ENCODE measurements at regions not wholly inside any gene's neighbourhood (a gene's known extent, or its start where the extent isn't known, plus 50 kb on each side); places are given as distances from the start of the nearest gene placed in this dataset.

- no peak for DNase-seq
- H3K9me3 Mint-ChIP-seq = peaks cover 0 to 3% (median 0%) of the 10 kb centered on the region in 7 donors
- no peak overlapping the region for H3K27ac Mint-ChIP-seq
Measured at GRCh38 chr12:63394983-63395382, 244.0 kb upstream of the AVPR1A start.

DNA sequence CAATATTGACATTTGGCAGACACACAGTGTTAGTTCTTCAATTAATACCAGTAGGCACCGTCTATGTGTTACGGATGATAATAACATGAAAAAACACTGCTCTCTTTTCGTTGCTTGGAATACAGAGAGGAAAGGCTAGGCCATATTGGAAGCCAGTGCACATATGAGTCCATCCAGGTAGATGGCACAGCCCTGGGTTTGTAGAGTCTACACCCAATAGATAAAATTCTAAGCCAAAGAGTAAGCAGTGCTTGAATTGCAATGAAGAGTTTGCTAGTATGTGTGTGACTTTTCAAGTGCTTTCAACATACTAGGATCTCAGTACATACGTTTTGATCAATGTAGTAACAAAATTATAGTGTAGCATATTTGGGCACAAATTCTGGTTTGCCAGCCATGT lies 243.3 kb upstream of the AVPR1A start:
- no peaks in the 10 kb centered on the region for H3K36me3 Mint-ChIP-seq
- no peaks in the 10 kb centered on the region for H3K9me3 ChIP-seq (ENCODE audit: control insufficient read depth in 2 of 2, low read length in 2 of 2)
- H3K4me3 Mint-ChIP-seq = no peak overlapping the region
- no peaks in the 10 kb centered on the region for H3K4me1 ChIP-seq (ENCODE audit: control insufficient read depth, insufficient read depth, low read length, poor library complexity, severe bottlenecking)
- no peaks in the 10 kb centered on the region for H3K36me3 ChIP-seq (ENCODE audit: control insufficient read depth, insufficient read depth, low read length)
- no peaks in the 10 kb centered on the region for H3K4me1 Mint-ChIP-seq
- no peak overlapping the region for H3K27ac Mint-ChIP-seq
- H3K27me3 ChIP-seq (ENCODE audit: control insufficient read depth, insufficient read depth, low read length) = no peaks in the 10 kb centered on the region
- no peak overlapping the region for H3K4me3 ChIP-seq (ENCODE audit: low read depth, low read length)
- peaks cover 0 to 3% (median 0%) of the 10 kb centered on the region in 7 donors for H3K9me3 Mint-ChIP-seq
- no peaks in the 10 kb centered on the region for H3K27me3 Mint-ChIP-seq
- H3K27ac ChIP-seq (ENCODE audit: insufficient read depth, low read length, poor library complexity, severe bottlenecking) = no peak overlapping the region
- ATAC-seq (ENCODE audit: low read depth in 2 of 2) = no peak
- no peak for DNase-seq

More at GRCh38 chr12:63394983-63395382, 244.0 kb upstream of the AVPR1A start:
- Histone ChIP-seq H3K27me3 (ENCODE audit: control insufficient read depth, insufficient read depth, low read length) (no peaks in the 10 kb centered on the region), H3K4me1 (ENCODE audit: control insufficient read depth, insufficient read depth, low read length, poor library complexity, severe bottlenecking) (no peaks in the 10 kb centered on the region), H3K9me3 (ENCODE audit: control insufficient read depth in 2 of 2, low read length in 2 of 2) (no peaks in the 10 kb centered on the region), H3K27ac (ENCODE audit: insufficient read depth, low read length, poor library complexity, severe bottlenecking) (no peak overlapping the region), H3K4me3 (ENCODE audit: low read depth, low read length) (no peak overlapping the region), H3K36me3 (ENCODE audit: control insufficient read depth, insufficient read depth, low read length) (no peaks in the 10 kb centered on the region)
- Mint-ChIP-seq H3K4me3 (no peak overlapping the region), H3K27me3 (no peaks in the 10 kb centered on the region), H3K36me3 (no peaks in the 10 kb centered on the region), H3K4me1 (no peaks in the 10 kb centered on the region)
- no peak for ATAC-seq (ENCODE audit: low read depth in 2 of 2)

DNA sequence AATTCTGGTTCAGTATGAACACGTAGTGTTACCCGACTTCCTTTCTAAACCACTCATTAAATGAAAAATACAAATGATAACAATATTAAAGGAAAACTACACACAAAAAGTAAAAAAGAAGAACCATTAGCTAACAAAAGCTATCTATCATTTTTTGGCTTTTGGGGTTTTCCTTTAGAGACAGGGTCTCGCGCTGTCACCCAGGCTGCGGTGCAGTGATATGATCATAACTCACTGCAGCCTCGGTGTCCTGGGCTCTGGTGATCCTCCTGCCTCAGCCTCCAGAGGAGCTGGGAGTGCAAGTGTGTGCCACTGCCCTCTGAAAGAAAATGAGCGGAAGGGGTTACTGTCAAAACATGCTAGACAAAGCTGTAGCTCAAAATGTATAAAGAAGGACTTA lies 238.2 kb upstream of the AVPR1A start:
- Histone ChIP-seq H3K4me1 (ENCODE audit: control insufficient read depth, insufficient read depth, low read length, poor library complexity, severe bottlenecking) (no peaks in the 10 kb centered on the region), H3K27ac (ENCODE audit: insufficient read depth, low read length, poor library complexity, severe bottlenecking) (no peak overlapping the region), H3K27me3 (ENCODE audit: control insufficient read depth, insufficient read depth, low read length) (no peaks in the 10 kb centered on the region), H3K36me3 (ENCODE audit: control insufficient read depth, insufficient read depth, low read length) (no peaks in the 10 kb centered on the region), H3K9me3 (ENCODE audit: control insufficient read depth in 2 of 2, low read length in 2 of 2) (no peaks in the 10 kb centered on the region), H3K4me3 (ENCODE audit: low read depth, low read length) (no peak overlapping the region)
- H3K9me3 Mint-ChIP-seq = peaks cover 0 to 3% (median 0%) of the 10 kb centered on the region in 7 donors
- no peaks in the 10 kb centered on the region for H3K27me3 Mint-ChIP-seq
- H3K36me3 Mint-ChIP-seq = no peaks in the 10 kb centered on the region
- no peak overlapping the region for H3K4me3 Mint-ChIP-seq
- ATAC-seq (ENCODE audit: low read depth in 2 of 2) = no peak
- no peaks in the 10 kb centered on the region for H3K4me1 Mint-ChIP-seq
- no peak overlapping the region for H3K27ac Mint-ChIP-seq
- DNase-seq = no peak

- H3K27me3 ChIP-seq (ENCODE audit: control insufficient read depth, insufficient read depth, low read length) = no peaks in the 10 kb centered on the region
- no peaks in the 10 kb centered on the region for H3K27me3 Mint-ChIP-seq
- no peak for DNase-seq
Measured at GRCh38 chr12:63387771-63388170, 236.8 kb upstream of the AVPR1A start.

GRCh38 chr12:63382930-63383329 lies 231.9 kb upstream of the AVPR1A start:
- Histone ChIP-seq H3K4me1 (ENCODE audit: control insufficient read depth, insufficient read depth, low read length, poor library complexity, severe bottlenecking) (no peaks in the 10 kb centered on the region), H3K27me3 (ENCODE audit: control insufficient read depth, insufficient read depth, low read length) (no peaks in the 10 kb centered on the region), H3K27ac (ENCODE audit: insufficient read depth, low read length, poor library complexity, severe bottlenecking) (no peak overlapping the region), H3K4me3 (ENCODE audit: low read depth, low read length) (no peak overlapping the region), H3K36me3 (ENCODE audit: control insufficient read depth, insufficient read depth, low read length) (no peaks in the 10 kb centered on the region), H3K9me3 (ENCODE audit: control insufficient read depth in 2 of 2, low read length in 2 of 2) (no peaks in the 10 kb centered on the region)
- DNase-seq (no peak), ATAC-seq (ENCODE audit: low read depth in 2 of 2) (no peak)
- H3K4me3 Mint-ChIP-seq = no peak overlapping the region
- no peaks in the 10 kb centered on the region for H3K4me1 Mint-ChIP-seq
- no peak overlapping the region for H3K27ac Mint-ChIP-seq
- no peaks in the 10 kb centered on the region for H3K27me3 Mint-ChIP-seq
- peaks cover 0 to 7% (median 1%) of the 10 kb centered on the region in 7 donors for H3K9me3 Mint-ChIP-seq
- H3K36me3 Mint-ChIP-seq = no peaks in the 10 kb centered on the region

More at GRCh38 chr12:63387771-63388170, 236.8 kb upstream of the AVPR1A start:
- Histone ChIP-seq H3K36me3 (ENCODE audit: control insufficient read depth, insufficient read depth, low read length) (no peaks in the 10 kb centered on the region), H3K4me3 (ENCODE audit: low read depth, low read length) (no peak overlapping the region), H3K27ac (ENCODE audit: insufficient read depth, low read length, poor library complexity, severe bottlenecking) (no peak overlapping the region), H3K9me3 (ENCODE audit: control insufficient read depth in 2 of 2, low read length in 2 of 2) (no peaks in the 10 kb centered on the region), H3K4me1 (ENCODE audit: control insufficient read depth, insufficient read depth, low read length, poor library complexity, severe bottlenecking) (no peaks in the 10 kb centered on the region)
- Mint-ChIP-seq H3K4me1 (no peaks in the 10 kb centered on the region), H3K27ac (no peak overlapping the region), H3K9me3 (peaks cover 0 to 3% (median 0%) of the 10 kb centered on the region in 7 donors), H3K36me3 (no peaks in the 10 kb centered on the region), H3K4me3 (no peak overlapping the region)
- ATAC-seq (ENCODE audit: low read depth in 2 of 2) = no peak

- Histone ChIP-seq H3K4me3 (ENCODE audit: low read depth, low read length) (no peak overlapping the region), H3K36me3 (ENCODE audit: control insufficient read depth, insufficient read depth, low read length) (no peaks in the 10 kb centered on the region), H3K9me3 (ENCODE audit: control insufficient read depth in 2 of 2, low read length in 2 of 2) (no peaks in the 10 kb centered on the region), H3K27me3 (ENCODE audit: control insufficient read depth, insufficient read depth, low read length) (no peaks in the 10 kb centered on the region), H3K27ac (ENCODE audit: insufficient read depth, low read length, poor library complexity, severe bottlenecking) (no peak overlapping the region), H3K4me1 (ENCODE audit: control insufficient read depth, insufficient read depth, low read length, poor library complexity, severe bottlenecking) (no peaks in the 10 kb centered on the region)
- Mint-ChIP-seq H3K27ac (no peak overlapping the region), H3K27me3 (no peaks in the 10 kb centered on the region), H3K4me1 (no peaks in the 10 kb centered on the region), H3K36me3 (no peaks in the 10 kb centered on the region), H3K9me3 (peaks cover 0 to 31% (median 6%) of the 10 kb centered on the region in 7 donors), H3K4me3 (no peak overlapping the region)
- ATAC-seq (ENCODE audit: low read depth in 2 of 2) (no peak), DNase-seq (no peak)
Measured at GRCh38 chr12:63362791-63363190, 211.8 kb upstream of the AVPR1A start.

GRCh38 chr12:63362166-63362565 lies 211.2 kb upstream of the AVPR1A start:
- Mint-ChIP-seq H3K9me3 (peaks cover 0 to 25% (median 5%) of the 10 kb centered on the region in 7 donors), H3K4me1 (no peaks in the 10 kb centered on the region), H3K36me3 (no peaks in the 10 kb centered on the region), H3K27ac (no peak overlapping the region), H3K4me3 (no peak overlapping the region), H3K27me3 (no peaks in the 10 kb centered on the region)
- Histone ChIP-seq H3K4me1 (ENCODE audit: control insufficient read depth, insufficient read depth, low read length, poor library complexity, severe bottlenecking) (no peaks in the 10 kb centered on the region), H3K27ac (ENCODE audit: insufficient read depth, low read length, poor library complexity, severe bottlenecking) (no peak overlapping the region), H3K9me3 (ENCODE audit: control insufficient read depth in 2 of 2, low read length in 2 of 2) (no peaks in the 10 kb centered on the region), H3K4me3 (ENCODE audit: low read depth, low read length) (no peak overlapping the region), H3K36me3 (ENCODE audit: control insufficient read depth, insufficient read depth, low read length) (no peaks in the 10 kb centered on the region), H3K27me3 (ENCODE audit: control insufficient read depth, insufficient read depth, low read length) (no peaks in the 10 kb centered on the region)
- ATAC-seq (ENCODE audit: low read depth in 2 of 2) (no peak), DNase-seq (no peak)

DNA sequence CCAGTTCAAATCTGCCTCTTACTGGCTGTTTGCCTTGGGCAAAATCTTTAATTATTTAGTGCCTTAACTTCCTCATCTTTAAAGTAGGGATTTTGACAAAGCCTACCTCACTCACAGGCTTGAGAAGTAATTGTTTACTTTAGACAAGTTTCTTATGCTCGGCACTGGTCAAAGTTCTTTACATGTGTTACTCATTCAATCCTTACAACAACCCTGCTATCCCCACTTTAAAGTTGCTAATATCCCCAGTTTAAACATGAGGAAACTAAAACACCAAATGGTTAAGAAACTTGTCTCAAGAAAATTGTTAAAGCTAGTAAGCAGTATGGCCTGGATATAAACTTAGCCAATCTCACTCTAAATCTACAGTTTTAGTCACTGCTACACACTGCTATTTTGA lies 204.0 kb upstream of the AVPR1A start:
- DNase-seq (no peak), ATAC-seq (ENCODE audit: low read depth in 2 of 2) (no peak)
- no peak overlapping the region for H3K4me3 Mint-ChIP-seq
- no peaks in the 10 kb centered on the region for H3K4me1 ChIP-seq (ENCODE audit: control insufficient read depth, insufficient read depth, low read length, poor library complexity, severe bottlenecking)
- H3K4me3 ChIP-seq (ENCODE audit: low read depth, low read length) = no peak overlapping the region
- no peaks in the 10 kb centered on the region for H3K27me3 ChIP-seq (ENCODE audit: control insufficient read depth, insufficient read depth, low read length)
- no peaks in the 10 kb centered on the region for H3K36me3 Mint-ChIP-seq
- H3K9me3 Mint-ChIP-seq = peaks cover 0 to 3% (median 0%) of the 10 kb centered on the region in 7 donors
- H3K27me3 Mint-ChIP-seq = no peaks in the 10 kb centered on the region
- no peaks in the 10 kb centered on the region for H3K9me3 ChIP-seq (ENCODE audit: control insufficient read depth in 2 of 2, low read length in 2 of 2)
- no peaks in the 10 kb centered on the region for H3K36me3 ChIP-seq (ENCODE audit: control insufficient read depth, insufficient read depth, low read length)
- H3K27ac Mint-ChIP-seq = no peak overlapping the region
- H3K27ac ChIP-seq (ENCODE audit: insufficient read depth, low read length, poor library complexity, severe bottlenecking) = no peak overlapping the region
- no peaks in the 10 kb centered on the region for H3K4me1 Mint-ChIP-seq
